Keratinocyte (primary cell): ENCODE measurements at regions not wholly inside any gene's neighbourhood (a gene's known extent, or its start where the extent isn't known, plus 50 kb on each side); places are given as distances from the start of the nearest gene placed in this dataset.

Experiments
- DNase-seq: peaks from one replicate; pipeline ENCODE4 v3.0.0-alpha.2; 2011; ENCODE audit warnings: low read depth, missing footprints, low spot score
- FAIRE-seq: peaks from 2 replicates; lab custom pipeline; 2011; peaks lifted over from hg19 to GRCh38; lab: Jason Lieb, UNC
- H2AFZ ChIP-seq: 2 replicates; pipeline ENCODE4 v1.6.0; 2012; ENCODE audit warnings: low read length, control low read depth, inconsistent platforms; ENCODE audit not compliant: control insufficient read depth
- H3K27ac ChIP-seq: 2 replicates; pipeline ENCODE4 v1.5.1; 2011; ENCODE audit warnings: low read length; ENCODE audit not compliant: control insufficient read depth, insufficient read depth
- H3K27me3 ChIP-seq: 3 replicates; pipeline ENCODE4 v1.6.0; 2011; ENCODE audit warnings: low read length; ENCODE audit not compliant: control insufficient read depth, insufficient read depth; ENCODE audit errors: extremely low read depth
- H3K36me3 ChIP-seq, 2 experiments: 2 replicates in 1 of 2; 3 replicates in 1 of 2; pipeline ENCODE4 v1.5.1; 2011; ENCODE audit warnings: low read length in 2 of 2, mild to moderate bottlenecking in 1 of 2; ENCODE audit not compliant: control insufficient read depth in 2 of 2, insufficient read depth in 2 of 2; ENCODE audit errors: extremely low read depth in 1 of 2
- H3K4me1 ChIP-seq: 3 replicates; pipeline ENCODE4 v1.5.1; 2011; ENCODE audit warnings: low read length; ENCODE audit not compliant: control insufficient read depth, insufficient read depth; ENCODE audit errors: extremely low read depth
- H3K4me2 ChIP-seq: 3 replicates; pipeline ENCODE4 v1.6.0; 2011; ENCODE audit warnings: low read depth, low read length; ENCODE audit not compliant: control insufficient read depth, insufficient read depth; ENCODE audit errors: extremely low read depth
- H3K4me3 ChIP-seq, 3 experiments: fragments of 200-600 bp in 1 of 3; sonication (generic) in 1 of 3; 2 replicates in 2 of 3; 3 replicates in 1 of 3; pipeline ENCODE4 v1.5.1; 2011 to 2016; ENCODE audit warnings: low read length in 3 of 3, mild to moderate bottlenecking in 3 of 3, control low read depth in 2 of 3, inconsistent platforms in 1 of 3, low read depth in 1 of 3, mixed read lengths in 1 of 3, mixed run types in 1 of 3, moderate library complexity in 1 of 3; ENCODE audit not compliant: control insufficient read depth in 2 of 3, insufficient read depth in 2 of 3; ENCODE audit errors: extremely low read depth in 1 of 3
- H3K79me2 ChIP-seq: 2 replicates; pipeline ENCODE4 v1.6.0; 2012; ENCODE audit warnings: low read length; ENCODE audit not compliant: control insufficient read depth, insufficient read depth
- H3K9ac ChIP-seq: 3 replicates; pipeline ENCODE4 v1.6.0; 2011; ENCODE audit warnings: low read length; ENCODE audit not compliant: control insufficient read depth, insufficient read depth; ENCODE audit errors: extremely low read depth
- H3K9me1 ChIP-seq: 3 replicates; pipeline ENCODE4 v1.6.0; 2011; ENCODE audit warnings: low read length; ENCODE audit not compliant: control insufficient read depth, insufficient read depth; ENCODE audit errors: extremely low read depth
- H3K9me3 ChIP-seq: 2 replicates; pipeline ENCODE4 v1.5.1; 2012; ENCODE audit warnings: low read depth, low read length; ENCODE audit not compliant: control insufficient read depth
- H4K20me1 ChIP-seq: 3 replicates; pipeline ENCODE4 v1.6.0; 2011; ENCODE audit warnings: low read length; ENCODE audit not compliant: control insufficient read depth, insufficient read depth; ENCODE audit errors: extremely low read depth
- CTCF ChIP-seq, 3 experiments: IDR thresholded peaks in 1 of 3; conservative IDR thresholded peaks in 1 of 3; optimal IDR thresholded peaks in 1 of 3; 2 replicates in 2 of 3; 3 replicates in 1 of 3; pipeline versions ENCODE3 to v1.5.1; 2011; ENCODE audit warnings: low read length in 3 of 3, mild to moderate bottlenecking in 3 of 3, moderate library complexity in 2 of 3, control low read depth in 1 of 3, inconsistent platforms in 1 of 3; ENCODE audit not compliant: insufficient read depth in 2 of 3; ENCODE audit errors: extremely low read depth in 1 of 3
- EZH2 ChIP-seq: IDR thresholded peaks from one replicate; pipeline ENCODE4 v1.6.1; 2012; ENCODE audit warnings: inconsistent platforms, mild to moderate bottlenecking, low read length, moderate library complexity
- dilution Hi-C: fragments of 300-500 bp; cut with MboI; formaldehyde crosslinking; loops from one replicate; pipeline ENCODE4 v1.7.0; 2020; ENCODE audit warnings: low sequenced_read_pairs; ENCODE audit not compliant: extremely low pct_ligation_motif_present

GRCh38 chr2:2767837-2768236 is 436.8 kb upstream of the MYT1L start:
- no peaks in the 10 kb centered on the region for H3K9me1 ChIP-seq
- no peaks in the 10 kb centered on the region for H3K27me3 ChIP-seq
- H2AFZ ChIP-seq: no peak overlapping the region
- DNase-seq (no peak), FAIRE-seq (no peak)
- H3K4me1 ChIP-seq: peaks cover 19% of the 10 kb centered on the region
- no peak overlapping the region for H3K9ac ChIP-seq
- no peaks in the 10 kb centered on the region for H3K79me2 ChIP-seq
- no peaks in the 10 kb centered on the region for H4K20me1 ChIP-seq
- no peak for TF ChIP-seq EZH2
- no peak for TF ChIP-seq CTCF (optimal IDR thresholded peaks at IDR 0.05 in 1 of 3, IDR thresholded peaks at IDR 0.05 in 1 of 3, conservative IDR thresholded peaks at IDR 0.05 in 1 of 3; ENCODE audit: extremely low read depth in 1 of 3, insufficient read depth in 2 of 3, low read length in 3 of 3)
- dilution Hi-C loops: no loop called here
- H3K4me3 ChIP-seq: no peak overlapping the region
- no peaks in the 10 kb centered on the region for H3K9me3 ChIP-seq
- no peak overlapping the region for H3K27ac ChIP-seq
- no peak overlapping the region for H3K4me2 ChIP-seq
- no peaks in the 10 kb centered on the region for H3K36me3 ChIP-seq

GRCh38 chr2:2765839-2766495 is 434.9 kb upstream of the MYT1L start:
- Histone ChIP-seq H2AFZ (no peak overlapping the region), H3K4me1 (peaks cover 20% of the 10 kb centered on the region), H3K79me2 (no peaks in the 10 kb centered on the region), H3K27me3 (no peaks in the 10 kb centered on the region), H3K27ac (no peak overlapping the region), H3K9me1 (no peaks in the 10 kb centered on the region), H4K20me1 (no peaks in the 10 kb centered on the region), H3K9me3 (no peaks in the 10 kb centered on the region), H3K9ac (no peak overlapping the region), H3K4me3 (no peak overlapping the region), H3K4me2 (no peak overlapping the region), H3K36me3 (no peaks in the 10 kb centered on the region)
- no peak for FAIRE-seq
- DNase-seq: no peak
- TF ChIP-seq CTCF (optimal IDR thresholded peaks at IDR 0.05 in 1 of 3, IDR thresholded peaks at IDR 0.05 in 1 of 3, conservative IDR thresholded peaks at IDR 0.05 in 1 of 3; ENCODE audit: extremely low read depth in 1 of 3, insufficient read depth in 2 of 3, low read length in 3 of 3) (no peak), EZH2 (no peak)
- dilution Hi-C loops: no loop called here
